KOPT-K1 (cell line): ENCODE measurements at regions not wholly inside any gene's neighbourhood (a gene's known extent, or its start where the extent isn't known, plus 50 kb on each side); places are given as distances from the start of the nearest gene placed in this dataset.

ENCODE experiments used
- H3K27ac ChIP-seq: fragments of 200-600 bp; sonication (generic); 2 replicates; pipeline ENCODE4 v1.5.1; 2016; ENCODE audit warnings: antibody characterized with exemption, mild to moderate bottlenecking, low read depth, low read length; ENCODE audit not compliant: poor library complexity, severe bottlenecking
- H3K36me3 ChIP-seq: fragments of 200-600 bp; sonication (generic); 2 replicates; pipeline ENCODE4 v1.5.1; 2017; ENCODE audit warnings: antibody characterized with exemption, mild to moderate bottlenecking, low read length, moderate library complexity; ENCODE audit not compliant: insufficient read depth
- H3K9me3 ChIP-seq: fragments of 200-600 bp; sonication (generic); 2 replicates; pipeline ENCODE4 v1.5.1; 2017; ENCODE audit warnings: antibody characterized with exemption, low read length, mild to moderate bottlenecking; ENCODE audit not compliant: insufficient read depth, poor library complexity, severe bottlenecking

GRCh38 chr1:199173356-199173755 lies 534.5 kb downstream of the PTPRC start:
- no peaks in the 10 kb centered on the region for H3K36me3 ChIP-seq
- H3K9me3 ChIP-seq = no peaks in the 10 kb centered on the region
- peak overlapping the region; percentile 99 for H3K27ac ChIP-seq

GRCh38 chr1:199174336-199174735 lies 535.5 kb downstream of the PTPRC start:
- no peaks in the 10 kb centered on the region for H3K9me3 ChIP-seq
- H3K36me3 ChIP-seq = no peaks in the 10 kb centered on the region
- H3K27ac ChIP-seq = peak overlapping the region; percentile 99

- Histone ChIP-seq H3K9me3 (no peaks in the 10 kb centered on the region), H3K27ac (peak overlapping the region; percentile 99), H3K36me3 (no peaks in the 10 kb centered on the region)
Observed at GRCh38 chr1:199176713-199177112, 537.9 kb downstream of the PTPRC start.

- Histone ChIP-seq H3K9me3 (no peaks in the 10 kb centered on the region), H3K36me3 (no peaks in the 10 kb centered on the region)
Observed at GRCh38 chr1:199177241-199177640, 538.4 kb downstream of the PTPRC start.

GRCh38 chr1:199178646-199179045 lies 539.8 kb downstream of the PTPRC start:
- no peaks in the 10 kb centered on the region for H3K36me3 ChIP-seq
- H3K27ac ChIP-seq = peak overlapping the region; percentile 99
- H3K9me3 ChIP-seq = no peaks in the 10 kb centered on the region

More at GRCh38 chr1:199177241-199177640, 538.4 kb downstream of the PTPRC start:
- H3K27ac ChIP-seq = peak overlapping the region; percentile 99

GRCh38 chr1:199182186-199182843 lies 543.5 kb downstream of the PTPRC start:
- no peaks in the 10 kb centered on the region for H3K9me3 ChIP-seq
- H3K36me3 ChIP-seq = no peaks in the 10 kb centered on the region
- peak overlapping the region; percentile 95 for H3K27ac ChIP-seq

GRCh38 chr1:199184180-199184579 lies 545.3 kb downstream of the PTPRC start:
- H3K9me3 ChIP-seq = no peaks in the 10 kb centered on the region

GRCh38 chr1:199194862-199195261 lies 556.0 kb downstream of the PTPRC start:
- Histone ChIP-seq H3K36me3 (no peaks in the 10 kb centered on the region), H3K9me3 (peaks cover 21% of the 10 kb centered on the region)

More at GRCh38 chr1:199184180-199184579, 545.3 kb downstream of the PTPRC start:
- peak overlapping the region; percentile 95 for H3K27ac ChIP-seq
- H3K36me3 ChIP-seq = no peaks in the 10 kb centered on the region

GRCh38 chr1:199197695-199198094 lies 558.9 kb downstream of the PTPRC start:
- H3K36me3 ChIP-seq = no peaks in the 10 kb centered on the region
- peaks cover 17% of the 10 kb centered on the region for H3K9me3 ChIP-seq
- H3K27ac ChIP-seq = no peak overlapping the region

More at GRCh38 chr1:199194862-199195261, 556.0 kb downstream of the PTPRC start:
- H3K27ac ChIP-seq = no peak overlapping the region

- Histone ChIP-seq H3K27ac (peak overlapping the region; percentile 64), H3K36me3 (no peaks in the 10 kb centered on the region), H3K9me3 (peaks cover 11% of the 10 kb centered on the region)
Observed at GRCh38 chr1:199202331-199202730, 563.5 kb downstream of the PTPRC start.

GRCh38 chr1:199204231-199204630 lies 565.4 kb downstream of the PTPRC start:
- H3K27ac ChIP-seq = no peak overlapping the region
- no peaks in the 10 kb centered on the region for H3K36me3 ChIP-seq
- no peaks in the 10 kb centered on the region for H3K9me3 ChIP-seq

- H3K27ac ChIP-seq = no peak overlapping the region
- no peaks in the 10 kb centered on the region for H3K36me3 ChIP-seq
- peaks cover 3% of the 10 kb centered on the region for H3K9me3 ChIP-seq
Observed at GRCh38 chr1:199205740-199206441, 567.1 kb downstream of the PTPRC start.

GRCh38 chr1:199208847-199209246 lies 570.0 kb downstream of the PTPRC start:
- Histone ChIP-seq H3K9me3 (peaks cover 3% of the 10 kb centered on the region), H3K36me3 (no peaks in the 10 kb centered on the region), H3K27ac (no peak overlapping the region)

GRCh38 chr1:199218065-199218464 lies 579.2 kb downstream of the PTPRC start:
- no peaks in the 10 kb centered on the region for H3K36me3 ChIP-seq
- H3K27ac ChIP-seq = peak overlapping the region; percentile 98
- peaks cover 22% of the 10 kb centered on the region for H3K9me3 ChIP-seq

- no peaks in the 10 kb centered on the region for H3K36me3 ChIP-seq
- H3K9me3 ChIP-seq = peaks cover 25% of the 10 kb centered on the region
- peak overlapping the region; percentile 98 for H3K27ac ChIP-seq
Observed at GRCh38 chr1:199218533-199218932, 579.7 kb downstream of the PTPRC start.

GRCh38 chr1:199220031-199220430 lies 581.2 kb downstream of the PTPRC start:
- Histone ChIP-seq H3K36me3 (no peaks in the 10 kb centered on the region), H3K9me3 (peaks cover 19% of the 10 kb centered on the region), H3K27ac (peak overlapping the region; percentile 98)
